ENCODE measurements at regions not wholly inside any gene's neighbourhood (a gene's known extent, or its start where the extent isn't known, plus 50 kb on each side); places are given as distances from the start of the nearest gene placed in this dataset.

DNA sequence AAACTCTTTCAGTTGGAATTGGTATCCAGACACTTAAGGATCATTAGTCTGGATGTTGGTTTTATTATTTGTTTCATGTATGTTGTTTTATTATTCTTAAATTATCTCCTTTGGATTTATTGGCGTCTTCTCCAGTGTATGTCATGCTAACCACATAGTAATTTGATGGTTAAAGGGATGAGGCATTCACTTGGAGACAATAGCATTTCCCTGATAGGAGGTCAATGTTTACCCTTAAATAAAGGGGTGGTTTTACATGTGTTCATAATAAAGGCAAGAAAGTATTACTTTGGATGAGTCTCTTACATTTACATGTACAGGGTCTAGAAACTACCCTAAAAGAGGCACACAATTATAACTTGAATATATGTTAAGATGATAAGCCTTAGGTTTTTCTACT lies 51.2 kb upstream of the RNF144B start:
- no peak overlapping the region for H3K27ac Mint-ChIP-seq (ENCODE audit: unreplicated experiment)

DNA sequence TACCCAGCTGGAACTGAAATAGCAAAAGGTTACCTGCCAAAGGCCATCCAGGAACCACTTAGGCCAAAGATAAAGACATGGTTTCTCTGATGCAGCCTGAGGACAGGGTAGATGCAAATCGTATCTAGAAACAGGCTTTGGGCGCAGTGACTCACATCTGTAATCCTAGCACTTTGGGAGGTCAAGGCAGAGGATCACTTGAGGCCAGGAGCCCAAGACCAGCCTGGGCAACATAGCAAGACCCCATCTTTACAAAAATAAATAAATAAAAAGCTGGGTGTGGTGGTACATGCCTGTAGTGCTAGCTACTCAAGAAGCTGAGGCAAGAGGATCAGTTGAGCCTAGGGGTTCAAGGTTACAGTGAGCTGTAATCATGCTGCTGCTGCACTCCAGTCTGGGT lies 52.9 kb upstream of the RNF144B start:
- TF ChIP-seq, protein P1, sequence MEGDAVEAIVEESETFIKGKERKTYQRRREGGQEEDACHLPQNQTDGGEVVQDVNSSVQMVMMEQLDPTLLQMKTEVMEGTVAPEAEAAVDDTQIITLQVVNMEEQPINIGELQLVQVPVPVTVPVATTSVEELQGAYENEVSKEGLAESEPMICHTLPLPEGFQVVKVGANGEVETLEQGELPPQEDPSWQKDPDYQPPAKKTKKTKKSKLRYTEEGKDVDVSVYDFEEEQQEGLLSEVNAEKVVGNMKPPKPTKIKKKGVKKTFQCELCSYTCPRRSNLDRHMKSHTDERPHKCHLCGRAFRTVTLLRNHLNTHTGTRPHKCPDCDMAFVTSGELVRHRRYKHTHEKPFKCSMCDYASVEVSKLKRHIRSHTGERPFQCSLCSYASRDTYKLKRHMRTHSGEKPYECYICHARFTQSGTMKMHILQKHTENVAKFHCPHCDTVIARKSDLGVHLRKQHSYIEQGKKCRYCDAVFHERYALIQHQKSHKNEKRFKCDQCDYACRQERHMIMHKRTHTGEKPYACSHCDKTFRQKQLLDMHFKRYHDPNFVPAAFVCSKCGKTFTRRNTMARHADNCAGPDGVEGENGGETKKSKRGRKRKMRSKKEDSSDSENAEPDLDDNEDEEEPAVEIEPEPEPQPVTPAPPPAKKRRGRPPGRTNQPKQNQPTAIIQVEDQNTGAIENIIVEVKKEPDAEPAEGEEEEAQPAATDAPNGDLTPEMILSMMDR (IDR thresholded peaks at IDR 0.05; ENCODE audit: unreplicated experiment), result no peak
- no peak overlapping the region for H3K4me3 Mint-ChIP-seq (ENCODE audit: unreplicated experiment)
- no peak overlapping the region for H3K27ac Mint-ChIP-seq (ENCODE audit: unreplicated experiment)
- H3K27me3 Mint-ChIP-seq (ENCODE audit: unreplicated experiment), result no peaks in the 10 kb centered on the region
- H3K4me1 Mint-ChIP-seq (ENCODE audit: unreplicated experiment), result no peaks in the 10 kb centered on the region
- no peaks in the 10 kb centered on the region for H3K9me3 Mint-ChIP-seq (ENCODE audit: unreplicated experiment)
- DNase-seq (ENCODE audit: low spot score), result no peak
- H3K36me3 Mint-ChIP-seq (ENCODE audit: low read depth, unreplicated experiment), result no peaks in the 10 kb centered on the region

More for the DNA sequence above, 51.2 kb upstream of the RNF144B start:
- TF ChIP-seq, protein P1 (IDR thresholded peaks at IDR 0.05; ENCODE audit: unreplicated experiment), result no peak
- H3K9me3 Mint-ChIP-seq (ENCODE audit: unreplicated experiment), result no peaks in the 10 kb centered on the region
- no peaks in the 10 kb centered on the region for H3K4me1 Mint-ChIP-seq (ENCODE audit: unreplicated experiment)
- H3K4me3 Mint-ChIP-seq (ENCODE audit: unreplicated experiment), result no peak overlapping the region
- DNase-seq (ENCODE audit: low spot score), result no peak
- H3K27me3 Mint-ChIP-seq (ENCODE audit: unreplicated experiment), result no peaks in the 10 kb centered on the region
- H3K36me3 Mint-ChIP-seq (ENCODE audit: low read depth, unreplicated experiment), result no peaks in the 10 kb centered on the region

DNA sequence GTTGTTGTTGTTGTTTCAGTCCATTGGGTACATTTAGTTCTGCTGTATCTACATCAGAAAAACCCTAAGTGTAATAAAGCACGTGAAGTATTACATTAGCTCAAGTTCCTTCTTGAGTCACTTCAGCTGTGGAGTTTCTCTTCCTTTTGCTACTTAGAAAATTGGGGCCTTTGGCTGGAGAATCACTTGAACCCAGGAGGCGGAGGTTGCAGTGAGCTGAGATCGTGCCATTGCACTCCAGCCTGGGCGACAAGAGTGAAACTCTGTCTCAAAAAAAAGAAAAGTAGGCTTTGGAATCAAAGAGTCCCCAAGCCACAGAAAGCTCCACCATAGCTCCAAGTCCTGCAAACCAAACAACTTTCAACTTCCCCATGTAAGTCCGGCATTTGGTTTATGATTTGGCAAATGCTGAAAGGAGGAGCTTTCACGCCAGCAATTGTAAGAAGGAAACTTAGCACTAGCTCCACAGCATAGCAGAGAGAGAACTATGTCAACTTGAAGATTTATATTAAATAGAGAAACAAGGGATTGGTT lies 56.5 kb upstream of the RNF144B start:
- Mint-ChIP-seq H3K4me3 (ENCODE audit: unreplicated experiment) (no peak overlapping the region), H3K9me3 (ENCODE audit: unreplicated experiment) (no peaks in the 10 kb centered on the region), H3K27me3 (ENCODE audit: unreplicated experiment) (peaks cover 3% of the 10 kb centered on the region), H3K27ac (ENCODE audit: unreplicated experiment) (no peak overlapping the region), H3K36me3 (ENCODE audit: low read depth, unreplicated experiment) (no peaks in the 10 kb centered on the region), H3K4me1 (ENCODE audit: unreplicated experiment) (peaks cover 5% of the 10 kb centered on the region)
- TF ChIP-seq, protein P1 (IDR thresholded peaks at IDR 0.05; ENCODE audit: unreplicated experiment), result no peak
- DNase-seq (ENCODE audit: low spot score), result no peak

DNA sequence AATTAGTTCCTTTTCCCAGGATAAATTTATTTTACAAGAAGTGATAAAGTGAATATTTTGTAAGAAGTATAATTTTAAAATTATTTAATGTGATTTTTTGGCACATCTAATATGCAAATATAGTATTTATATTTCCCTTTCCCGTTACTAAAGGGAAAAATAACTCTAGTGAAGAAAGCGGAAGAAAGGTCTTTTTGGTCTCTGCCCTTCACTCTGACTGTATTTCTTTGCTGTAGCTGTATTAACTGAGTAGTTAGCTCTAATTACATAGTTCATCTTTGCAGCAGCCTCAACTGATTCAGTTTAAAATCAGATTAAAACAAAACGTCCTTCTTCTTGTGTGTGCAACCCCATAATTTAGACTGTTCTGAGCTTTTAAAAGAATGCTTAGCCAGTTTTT lies 57.4 kb upstream of the RNF144B start:
- peaks cover 3% of the 10 kb centered on the region for H3K27me3 Mint-ChIP-seq (ENCODE audit: unreplicated experiment)
- H3K36me3 Mint-ChIP-seq (ENCODE audit: low read depth, unreplicated experiment), result no peaks in the 10 kb centered on the region
- TF ChIP-seq, protein P1 (IDR thresholded peaks at IDR 0.05; ENCODE audit: unreplicated experiment), result no peak
- no peak for DNase-seq (ENCODE audit: low spot score)
- no peak overlapping the region for H3K4me3 Mint-ChIP-seq (ENCODE audit: unreplicated experiment)
- H3K4me1 Mint-ChIP-seq (ENCODE audit: unreplicated experiment), result peaks cover 8% of the 10 kb centered on the region
- no peaks in the 10 kb centered on the region for H3K9me3 Mint-ChIP-seq (ENCODE audit: unreplicated experiment)
- H3K27ac Mint-ChIP-seq (ENCODE audit: unreplicated experiment), result no peak overlapping the region

DNA sequence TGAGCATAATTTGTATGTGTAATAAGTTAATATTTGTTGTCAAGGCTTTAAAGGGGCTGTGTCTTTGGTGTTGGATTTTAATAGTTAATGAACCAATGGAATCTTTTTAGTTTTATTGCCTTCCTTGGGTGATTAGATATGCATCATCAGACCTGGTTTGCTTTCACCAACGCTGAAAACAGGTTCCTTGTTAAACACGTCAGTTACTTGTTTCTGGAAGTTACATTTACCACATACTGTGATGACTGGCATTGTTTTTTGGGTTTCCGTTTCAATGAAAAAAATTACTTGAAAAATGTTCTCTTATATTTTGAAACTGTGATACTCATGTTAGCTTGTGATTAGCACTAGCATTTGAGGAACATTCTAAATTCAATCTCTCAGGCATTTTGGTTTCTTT lies 58.6 kb upstream of the RNF144B start:
- Mint-ChIP-seq H3K36me3 (ENCODE audit: low read depth, unreplicated experiment) (no peaks in the 10 kb centered on the region), H3K4me1 (ENCODE audit: unreplicated experiment) (peaks cover 8% of the 10 kb centered on the region), H3K27ac (ENCODE audit: unreplicated experiment) (no peak overlapping the region), H3K27me3 (ENCODE audit: unreplicated experiment) (peaks cover 4% of the 10 kb centered on the region), H3K4me3 (ENCODE audit: unreplicated experiment) (no peak overlapping the region), H3K9me3 (ENCODE audit: unreplicated experiment) (no peaks in the 10 kb centered on the region)
- TF ChIP-seq, protein P1 (IDR thresholded peaks at IDR 0.05; ENCODE audit: unreplicated experiment), result no peak
- DNase-seq (ENCODE audit: low spot score), result no peak

Measured in endothelial cell (in vitro differentiated cells).